Stomach (tissue), 8 donors: ENCODE measurements at regions not wholly inside any gene's neighbourhood (a gene's known extent, or its start where the extent isn't known, plus 50 kb on each side); places are given as distances from the start of the nearest gene placed in this dataset.
"Not testable (repeated sequence)": the region's sequence is repeated elsewhere in the genome, so short reads cannot be mapped to it uniquely, and the experiment has no call there.

Source experiments
- DNase-seq, 2 donors: peaks; one replicate each; pipeline versions ENCODE4 v3.0.0 to v3.0.0-alpha.2; 2013 to 2019
- H3K27ac ChIP-seq, 5 donors: fragments of 200-600 bp in 4 of 5; sonication (generic) in 4 of 5; one replicate each; pipeline ENCODE4 v1.5.1; 2013 to 2019; ENCODE audit warnings: mild to moderate bottlenecking in 1 of 5, moderate library complexity in 1 of 5
- H3K27me3 ChIP-seq, 3 donors: fragments of 200-600 bp; sonication (generic); one replicate each; pipeline ENCODE4 v1.5.1; 2017 to 2019; ENCODE audit warnings: mixed run types in 1 of 3
- H3K36me3 ChIP-seq, 4 donors: fragments of 200-600 bp; sonication (generic); 1 replicate in 3 of 4; 2 replicates in 1 of 4; pipeline ENCODE4 v1.5.1; 2016 to 2019
- H3K4me1 ChIP-seq, 4 donors: fragments of 200-600 bp; sonication (generic); one replicate each; pipeline ENCODE4 v1.5.1; 2016 to 2019
- H3K4me3 ChIP-seq, 4 donors: fragments of 200-600 bp; sonication (generic) in 3 of 4; one replicate each; pipeline ENCODE4 v1.5.1; 2016 to 2019; ENCODE audit warnings: mild to moderate bottlenecking in 1 of 4
- H3K9me3 ChIP-seq, 4 donors: fragments of 200-600 bp; sonication (generic); one replicate each; pipeline ENCODE4 v1.5.1; 2016 to 2019
- CTCF ChIP-seq, 7 experiments: fragments of 450-650 bp in 4 of 7; fragments of 200-600 bp in 3 of 7; sonication (generic) in 3 of 7; IDR thresholded peaks; one replicate each; pipeline ENCODE4 v1.5.1; 2016 to 2019; ENCODE audit warnings: antibody characterized with exemption in 7 of 7, control low read depth in 2 of 7, mild to moderate bottlenecking in 1 of 7
- EP300 ChIP-seq: sonication (generic); formaldehyde crosslinking; IDR thresholded peaks from one replicate; pipeline ENCODE4 v1.6.1; 2017; ENCODE audit warnings: antibody characterized with exemption
- POLR2A ChIP-seq, 4 donors: fragments of 450-650 bp; IDR thresholded peaks; one replicate each; pipeline ENCODE4 v1.6.1; 2016; ENCODE audit warnings: antibody characterized with exemption in 4 of 4, control low read depth in 2 of 4, mild to moderate bottlenecking in 1 of 4, moderate library complexity in 1 of 4
- POLR2AphosphoS5 ChIP-seq, 3 donors: sonication (generic); formaldehyde crosslinking; IDR thresholded peaks; one replicate each; pipeline ENCODE4 v1.6.1; 2016; ENCODE audit warnings: antibody characterized with exemption in 3 of 3
- WGBS, 5 donors: extraction: QIAGEN DNeasy Blood & Tissue Kit in 3 of 5; methylation state at CpG; one replicate each; pipeline versions ENCODE4 v1.1.5 to v1.1.7; 2013 to 2018; 5-methylcytosine and 5-hydroxymethylcytosine counted together
- intact Hi-C: fragments of 100-400 bp; cut with DNase I; formaldehyde crosslinking; loops from one replicate; pipeline ENCODE4 v1.15.1; 2023; ENCODE audit warnings: low total_unique reads
- donor health status: healthy with polysubstance abuse.
- donor health status: Bipolar disorder and iron deficiency.
- donor health status: healthy.

- no peaks in the 10 kb centered on the region for H3K27me3 ChIP-seq
- peaks cover 0 to 3% (median under 1%) of the 10 kb centered on the region in 4 donors for H3K9me3 ChIP-seq
- no peaks in the 10 kb centered on the region for H3K36me3 ChIP-seq
- no peak overlapping the region for H3K27ac ChIP-seq
- H3K4me3 ChIP-seq: no peak overlapping the region
- WGBS, 5 donors: 33 to 48% (median 46%) methylated on average over 2 of the region's 2 CpGs
- intact Hi-C loops: no loop called here
- no peaks in the 10 kb centered on the region for H3K4me1 ChIP-seq
- TF ChIP-seq POLR2A (IDR thresholded peaks at IDR 0.05) (no peak), CTCF (IDR thresholded peaks at IDR 0.05) (no peak), POLR2AphosphoS5 (IDR thresholded peaks at IDR 0.05) (no peak), EP300 (no peak)
- no peak for DNase-seq
Measured at GRCh38 chr9:24879591-24879990, 333.9 kb upstream of the IZUMO3 start.

GRCh38 chr9:24856601-24857000 lies 310.9 kb upstream of the IZUMO3 start:
- H3K27ac ChIP-seq, intact Hi-C loops, H3K27me3 ChIP-seq, H3K4me1 ChIP-seq, H3K36me3 ChIP-seq, H3K4me3 ChIP-seq, DNase-seq: not testable (repeated sequence)
- peaks cover 0 to 19% (median 1%) of the 10 kb centered on the region in 4 donors for H3K9me3 ChIP-seq
- WGBS, 5 donors: 14 to 50% (median 46%) methylated on average over 1 of the region's 1 CpG

GRCh38 chr9:24846248-24846912 lies 300.7 kb upstream of the IZUMO3 start:
- H3K4me1 ChIP-seq: no peaks in the 10 kb centered on the region
- no peaks in the 10 kb centered on the region for H3K27me3 ChIP-seq
- WGBS, 5 donors: 67 to 80% (median 75%) methylated on average over 3 of the region's 3 CpGs
- TF ChIP-seq POLR2AphosphoS5 (IDR thresholded peaks at IDR 0.05) (no peak), CTCF (IDR thresholded peaks at IDR 0.05) (no peak), POLR2A (IDR thresholded peaks at IDR 0.05) (no peak), EP300 (no peak)
- H3K27ac ChIP-seq: no peak overlapping the region
- H3K4me3 ChIP-seq: no peak overlapping the region
- H3K9me3 ChIP-seq: peaks cover 0 to 3% (median 0%) of the 10 kb centered on the region in 4 donors
- H3K36me3 ChIP-seq: no peaks in the 10 kb centered on the region
- intact Hi-C loops: no loop called here
- no peak for DNase-seq

- no peak overlapping the region for H3K27ac ChIP-seq
- H3K9me3 ChIP-seq: peaks cover 0 to 3% (median 0%) of the 10 kb centered on the region in 4 donors
- 74 to 84% (median 76%) methylated on average over 2 of the region's 2 CpGs for WGBS, 5 donors
- no peak for DNase-seq
- H3K4me1 ChIP-seq: no peaks in the 10 kb centered on the region
- no peak for TF ChIP-seq EP300
- TF ChIP-seq POLR2A (IDR thresholded peaks at IDR 0.05): no peak
- no peak for TF ChIP-seq POLR2AphosphoS5 (IDR thresholded peaks at IDR 0.05)
- TF ChIP-seq CTCF (IDR thresholded peaks at IDR 0.05): no peak
- H3K4me3 ChIP-seq: no peak overlapping the region
- no peaks in the 10 kb centered on the region for H3K27me3 ChIP-seq
- intact Hi-C loops: no loop called here
- no peaks in the 10 kb centered on the region for H3K36me3 ChIP-seq
Measured at GRCh38 chr9:24844217-24844616, 298.5 kb upstream of the IZUMO3 start.

GRCh38 chr9:24841993-24842392 lies 296.3 kb upstream of the IZUMO3 start:
- Histone ChIP-seq H3K4me1 (no peaks in the 10 kb centered on the region), H3K27me3 (no peaks in the 10 kb centered on the region), H3K36me3 (no peaks in the 10 kb centered on the region), H3K27ac (no peak overlapping the region), H3K4me3 (no peak overlapping the region), H3K9me3 (peaks cover 0 to 3% (median 0%) of the 10 kb centered on the region in 4 donors)
- DNase-seq: no peak
- 80 to 85% (median 82%) methylated on average over 4 of the region's 4 CpGs for WGBS, 5 donors
- intact Hi-C loops: no loop called here
- no peak for TF ChIP-seq POLR2A (IDR thresholded peaks at IDR 0.05)
- no peak for TF ChIP-seq CTCF (IDR thresholded peaks at IDR 0.05)
- no peak for TF ChIP-seq POLR2AphosphoS5 (IDR thresholded peaks at IDR 0.05)
- no peak for TF ChIP-seq EP300
